ENCODE measurements at regions not wholly inside any gene's neighbourhood (a gene's known extent, or its start where the extent isn't known, plus 50 kb on each side); places are given as distances from the start of the nearest gene placed in this dataset.

- H3K4me2 ChIP-seq (ENCODE audit: low read length): no peak overlapping the region
- H3K27ac ChIP-seq (ENCODE audit: low read depth, low read length, poor library complexity, severe bottlenecking): no peak overlapping the region
- no peaks in the 10 kb centered on the region for H4K20me1 ChIP-seq (ENCODE audit: insufficient read depth, low read length)
- DNase-seq (ENCODE audit: low spot score): no peak
- H2AFZ ChIP-seq (ENCODE audit: low read length): no peak overlapping the region
- H3K36me3 ChIP-seq (ENCODE audit: insufficient read depth, low read length): no peaks in the 10 kb centered on the region
- no peaks in the 10 kb centered on the region for H3K79me2 ChIP-seq (ENCODE audit: insufficient read depth, low read depth, low read length)
- H3K4me3 ChIP-seq (ENCODE audit: low read depth, low read length, poor library complexity, severe bottlenecking): no peak overlapping the region
- intact Hi-C loops (cut with micrococcal nuclease; ENCODE audit: unreplicated experiment): no loop called here
- no peaks in the 10 kb centered on the region for H3K9me2 ChIP-seq (ENCODE audit: insufficient read depth, low read length)
- H3K9me3 ChIP-seq (ENCODE audit: low read length): no peaks in the 10 kb centered on the region
- no peaks in the 10 kb centered on the region for H3K4me1 ChIP-seq (ENCODE audit: insufficient read depth, low read length, poor library complexity, severe bottlenecking)
- POLR2A ChIA-PET: no interaction called here
- no TSS peak for BruUV-seq (replicated peaks)
- CTCF ChIA-PET (ENCODE audit: unreplicated experiment): no interaction called here
- no peak for TF ChIP-seq EZH2phosphoT487 (IDR thresholded peaks at IDR 0.05; ENCODE audit: borderline replicate concordance, low read depth, low read length)
- TF ChIP-seq, protein P1, sequence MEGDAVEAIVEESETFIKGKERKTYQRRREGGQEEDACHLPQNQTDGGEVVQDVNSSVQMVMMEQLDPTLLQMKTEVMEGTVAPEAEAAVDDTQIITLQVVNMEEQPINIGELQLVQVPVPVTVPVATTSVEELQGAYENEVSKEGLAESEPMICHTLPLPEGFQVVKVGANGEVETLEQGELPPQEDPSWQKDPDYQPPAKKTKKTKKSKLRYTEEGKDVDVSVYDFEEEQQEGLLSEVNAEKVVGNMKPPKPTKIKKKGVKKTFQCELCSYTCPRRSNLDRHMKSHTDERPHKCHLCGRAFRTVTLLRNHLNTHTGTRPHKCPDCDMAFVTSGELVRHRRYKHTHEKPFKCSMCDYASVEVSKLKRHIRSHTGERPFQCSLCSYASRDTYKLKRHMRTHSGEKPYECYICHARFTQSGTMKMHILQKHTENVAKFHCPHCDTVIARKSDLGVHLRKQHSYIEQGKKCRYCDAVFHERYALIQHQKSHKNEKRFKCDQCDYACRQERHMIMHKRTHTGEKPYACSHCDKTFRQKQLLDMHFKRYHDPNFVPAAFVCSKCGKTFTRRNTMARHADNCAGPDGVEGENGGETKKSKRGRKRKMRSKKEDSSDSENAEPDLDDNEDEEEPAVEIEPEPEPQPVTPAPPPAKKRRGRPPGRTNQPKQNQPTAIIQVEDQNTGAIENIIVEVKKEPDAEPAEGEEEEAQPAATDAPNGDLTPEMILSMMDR (conservative IDR thresholded peaks at IDR 0.05; ENCODE audit: low read length): no peak
These were observed 77.8 kb downstream of the PDE6H start for GRCh38 chr12:15050659-15051058.

DNA sequence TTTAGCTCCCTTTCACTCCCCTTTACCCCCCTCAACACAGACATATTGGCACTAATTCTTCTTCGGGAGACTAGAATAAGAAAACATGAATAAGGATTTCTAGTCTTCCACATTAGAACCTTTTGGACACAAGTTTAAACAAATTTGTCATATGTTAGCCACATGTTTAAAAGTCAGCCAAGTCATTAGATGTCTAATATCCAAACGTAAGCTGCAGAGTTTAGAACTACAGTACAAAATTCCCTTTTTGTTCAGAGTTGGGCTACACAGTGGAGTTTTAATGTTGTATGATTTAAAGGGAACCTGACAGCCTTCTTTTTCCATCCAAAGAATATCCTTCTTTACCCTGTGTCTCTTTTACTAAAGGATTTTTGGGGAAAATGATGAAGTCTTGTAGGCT lies 79.8 kb downstream of the PDE6H start:
- DNase-seq (ENCODE audit: low spot score): no peak
- Histone ChIP-seq H3K4me2 (ENCODE audit: low read length) (no peak overlapping the region), H4K20me1 (ENCODE audit: insufficient read depth, low read length) (no peaks in the 10 kb centered on the region), H3K9me2 (ENCODE audit: insufficient read depth, low read length) (no peaks in the 10 kb centered on the region), H2AFZ (ENCODE audit: low read length) (no peak overlapping the region), H3K36me3 (ENCODE audit: insufficient read depth, low read length) (no peaks in the 10 kb centered on the region), H3K4me3 (ENCODE audit: low read depth, low read length, poor library complexity, severe bottlenecking) (no peak overlapping the region), H3K4me1 (ENCODE audit: insufficient read depth, low read length, poor library complexity, severe bottlenecking) (no peaks in the 10 kb centered on the region), H3K9me3 (ENCODE audit: low read length) (no peaks in the 10 kb centered on the region), H3K79me2 (ENCODE audit: insufficient read depth, low read depth, low read length) (no peaks in the 10 kb centered on the region), H3K27ac (ENCODE audit: low read depth, low read length, poor library complexity, severe bottlenecking) (no peak overlapping the region)
- CTCF ChIA-PET (ENCODE audit: unreplicated experiment): no interaction called here
- intact Hi-C loops (cut with micrococcal nuclease; ENCODE audit: unreplicated experiment): no loop called here
- BruUV-seq (replicated peaks): no TSS peak
- TF ChIP-seq, protein P1 (conservative IDR thresholded peaks at IDR 0.05; ENCODE audit: low read length): no peak
- no peak for TF ChIP-seq EZH2phosphoT487 (IDR thresholded peaks at IDR 0.05; ENCODE audit: borderline replicate concordance, low read depth, low read length)
- POLR2A ChIA-PET: no interaction called here

DNA sequence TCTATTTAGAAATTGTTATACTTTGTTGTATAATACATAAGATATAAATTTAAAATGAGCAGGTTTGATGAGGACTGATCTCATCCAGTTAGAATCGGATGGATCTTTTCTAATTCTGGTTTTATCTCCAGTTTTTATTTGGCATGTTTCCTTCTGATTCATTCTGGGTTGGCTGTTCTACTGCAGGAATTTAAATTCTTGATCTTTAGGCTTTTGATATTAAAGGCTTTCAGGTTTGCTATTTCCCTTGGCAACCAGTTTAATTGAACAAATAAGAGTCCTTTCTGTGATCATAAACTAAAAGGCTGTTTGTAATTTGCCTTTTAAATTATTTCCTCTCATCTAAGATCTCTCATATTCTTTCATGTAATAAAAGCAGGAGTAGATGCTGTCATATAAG lies 83.4 kb downstream of the PDE6H start:
- Histone ChIP-seq H4K20me1 (ENCODE audit: insufficient read depth, low read length) (no peaks in the 10 kb centered on the region), H3K9me2 (ENCODE audit: insufficient read depth, low read length) (no peaks in the 10 kb centered on the region), H3K9me3 (ENCODE audit: low read length) (no peaks in the 10 kb centered on the region), H3K4me2 (ENCODE audit: low read length) (no peak overlapping the region), H3K79me2 (ENCODE audit: insufficient read depth, low read depth, low read length) (no peaks in the 10 kb centered on the region), H3K36me3 (ENCODE audit: insufficient read depth, low read length) (no peaks in the 10 kb centered on the region), H3K4me3 (ENCODE audit: low read depth, low read length, poor library complexity, severe bottlenecking) (no peak overlapping the region), H3K27ac (ENCODE audit: low read depth, low read length, poor library complexity, severe bottlenecking) (no peak overlapping the region), H3K4me1 (ENCODE audit: insufficient read depth, low read length, poor library complexity, severe bottlenecking) (no peaks in the 10 kb centered on the region), H2AFZ (ENCODE audit: low read length) (no peak overlapping the region)
- no TSS peak for BruUV-seq (replicated peaks)
- intact Hi-C loops (cut with micrococcal nuclease; ENCODE audit: unreplicated experiment): no loop called here
- TF ChIP-seq EZH2phosphoT487 (IDR thresholded peaks at IDR 0.05; ENCODE audit: borderline replicate concordance, low read depth, low read length): no peak
- TF ChIP-seq, protein P1 (conservative IDR thresholded peaks at IDR 0.05; ENCODE audit: low read length): no peak
- no peak for DNase-seq (ENCODE audit: low spot score)
- POLR2A ChIA-PET: interaction anchor here (0.7 kb wide), 1 partner anchor 52 kb away, joined by 3 read pairs; no protein-coding TSS in a partner anchor
- CTCF ChIA-PET (ENCODE audit: unreplicated experiment): no interaction called here
